Thoracic aorta (tissue), 2 donors: ENCODE measurements at regions not wholly inside any gene's neighbourhood (a gene's known extent, or its start where the extent isn't known, plus 50 kb on each side); places are given as distances from the start of the nearest gene placed in this dataset.
"Not testable (repeated sequence)": the region's sequence is repeated elsewhere in the genome, so short reads cannot be mapped to it uniquely, and the experiment has no call there.

Source experiments
- ATAC-seq: fragments of 150-250 bp; one replicate; pipeline ENCODE4 v1.8.0; 2017; ENCODE audit warnings: low read depth; ENCODE audit not compliant: insufficient number of reproducible peaks, low FRiP score
- DNase-seq: peaks from one replicate; pipeline ENCODE4 v3.0.0-alpha.2; 2020; ENCODE audit warnings: low spot score
- H3K27ac ChIP-seq, 2 donors: fragments of 200-600 bp; sonication (generic); 1 replicate in 1 of 2; 2 replicates in 1 of 2; pipeline ENCODE4 v1.5.1; 2016; ENCODE audit warnings: mild to moderate bottlenecking in 2 of 2, moderate library complexity in 2 of 2
- H3K27me3 ChIP-seq: fragments of 200-600 bp; sonication (generic); replicated peaks from 2 replicates; pipeline ENCODE4 v1.6.0; 2016; ENCODE audit warnings: mild to moderate bottlenecking; ENCODE audit not compliant: insufficient read depth
- H3K36me3 ChIP-seq: fragments of 200-600 bp; sonication (generic); one replicate; pipeline ENCODE4 v1.5.1; 2016
- H3K4me1 ChIP-seq, 2 donors: fragments of 200-600 bp; sonication (generic); 1 replicate in 1 of 2; 2 replicates in 1 of 2; pipeline versions ENCODE4 v1.5.1 to v1.6.0; 2016; ENCODE audit warnings: low read depth in 2 of 2, mild to moderate bottlenecking in 1 of 2; ENCODE audit not compliant: control insufficient read depth in 1 of 2
- H3K4me3 ChIP-seq: fragments of 200-600 bp; sonication (generic); 2 replicates; pipeline ENCODE4 v1.5.1; 2016; ENCODE audit warnings: mild to moderate bottlenecking
- H3K9me3 ChIP-seq: fragments of 200-600 bp; sonication (generic); 2 replicates; pipeline ENCODE4 v1.5.1; 2016
- TF ChIP-seq, protein P1 (sequence below): fragments of 200-600 bp; sonication (generic); IDR thresholded peaks from one replicate; pipeline ENCODE4 v1.5.1; 2019; ENCODE audit warnings: antibody characterized with exemption

DNA sequence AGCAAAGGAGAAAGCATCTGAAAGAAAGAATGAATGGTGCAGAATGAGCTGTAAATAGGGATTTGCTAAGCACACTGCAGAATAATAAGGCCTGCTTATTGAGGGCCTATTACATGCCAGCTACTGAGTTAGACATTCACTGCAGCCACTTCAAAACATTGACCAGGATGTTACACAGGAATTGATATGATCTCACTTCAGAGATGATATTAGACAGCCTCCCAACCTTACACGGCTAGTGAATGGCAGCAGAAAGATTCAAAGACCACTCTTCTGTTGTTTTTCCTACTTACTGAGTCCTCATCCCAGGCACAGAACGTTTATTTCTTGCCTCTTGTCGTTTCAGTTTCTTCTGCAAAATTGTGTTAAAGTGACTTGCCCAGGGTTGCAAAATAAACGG, 1209.9 kb upstream of the WWC1 start:
- ATAC-seq = no peak
- TF ChIP-seq, protein P1, sequence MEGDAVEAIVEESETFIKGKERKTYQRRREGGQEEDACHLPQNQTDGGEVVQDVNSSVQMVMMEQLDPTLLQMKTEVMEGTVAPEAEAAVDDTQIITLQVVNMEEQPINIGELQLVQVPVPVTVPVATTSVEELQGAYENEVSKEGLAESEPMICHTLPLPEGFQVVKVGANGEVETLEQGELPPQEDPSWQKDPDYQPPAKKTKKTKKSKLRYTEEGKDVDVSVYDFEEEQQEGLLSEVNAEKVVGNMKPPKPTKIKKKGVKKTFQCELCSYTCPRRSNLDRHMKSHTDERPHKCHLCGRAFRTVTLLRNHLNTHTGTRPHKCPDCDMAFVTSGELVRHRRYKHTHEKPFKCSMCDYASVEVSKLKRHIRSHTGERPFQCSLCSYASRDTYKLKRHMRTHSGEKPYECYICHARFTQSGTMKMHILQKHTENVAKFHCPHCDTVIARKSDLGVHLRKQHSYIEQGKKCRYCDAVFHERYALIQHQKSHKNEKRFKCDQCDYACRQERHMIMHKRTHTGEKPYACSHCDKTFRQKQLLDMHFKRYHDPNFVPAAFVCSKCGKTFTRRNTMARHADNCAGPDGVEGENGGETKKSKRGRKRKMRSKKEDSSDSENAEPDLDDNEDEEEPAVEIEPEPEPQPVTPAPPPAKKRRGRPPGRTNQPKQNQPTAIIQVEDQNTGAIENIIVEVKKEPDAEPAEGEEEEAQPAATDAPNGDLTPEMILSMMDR = no peak

DNA sequence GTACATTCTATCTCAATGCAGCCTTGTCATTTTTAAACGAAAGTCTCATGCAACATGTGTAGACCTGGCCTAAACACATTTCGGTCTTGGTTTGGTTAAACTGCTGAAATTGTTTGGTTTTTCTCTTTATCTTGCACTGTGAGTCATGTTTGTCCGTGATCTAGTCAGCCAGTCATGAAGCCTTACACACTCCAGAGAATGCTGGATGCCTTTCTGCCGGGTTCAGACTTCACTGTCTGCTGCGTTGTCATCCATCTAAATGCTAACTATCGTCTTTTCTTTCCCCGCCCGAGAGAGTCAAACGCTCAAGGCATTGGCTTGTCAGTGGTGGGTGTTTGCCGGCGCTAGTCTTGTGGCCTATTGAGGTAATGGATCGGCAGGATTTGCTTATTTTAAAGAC, 1194.6 kb upstream of the WWC1 start:
- TF ChIP-seq, protein P1 = no peak
- ATAC-seq = no peak
- no peaks in the 10 kb centered on the region for H3K27me3 ChIP-seq
- H3K27ac ChIP-seq = no peak overlapping the region
- H3K4me1 ChIP-seq = no peaks in the 10 kb centered on the region
- H3K4me3 ChIP-seq = no peak overlapping the region
- H3K36me3 ChIP-seq = no peaks in the 10 kb centered on the region
- no peaks in the 10 kb centered on the region for H3K9me3 ChIP-seq
- DNase-seq = no peak

More for the DNA sequence above, 1209.9 kb upstream of the WWC1 start:
- Histone ChIP-seq H3K4me3 (no peak overlapping the region), H3K4me1 (no peaks in the 10 kb centered on the region), H3K9me3 (no peaks in the 10 kb centered on the region), H3K27ac (no peak overlapping the region), H3K27me3 (no peaks in the 10 kb centered on the region), H3K36me3 (no peaks in the 10 kb centered on the region)
- no peak for DNase-seq

DNA sequence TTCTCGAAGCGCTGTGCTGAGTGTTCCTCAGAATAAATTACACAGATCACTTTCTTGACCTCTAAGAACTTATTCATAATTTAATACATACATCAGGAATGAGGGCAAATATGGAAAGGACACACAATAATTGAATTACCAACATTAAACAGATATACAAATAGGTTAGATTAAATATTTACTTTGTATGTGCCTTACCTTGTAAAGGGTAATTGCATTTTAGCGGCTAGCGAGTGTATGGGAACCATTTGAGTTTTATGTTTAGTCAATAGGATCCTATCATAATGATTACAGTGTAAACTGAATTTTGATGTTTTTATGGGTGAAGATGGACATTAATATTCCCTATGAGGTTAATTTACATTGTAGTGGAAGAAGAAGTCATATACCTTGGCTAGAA, 1187.1 kb upstream of the WWC1 start:
- Histone ChIP-seq H3K4me1 (no peaks in the 10 kb centered on the region), H3K27ac (no peak overlapping the region), H3K27me3 (no peaks in the 10 kb centered on the region), H3K9me3 (no peaks in the 10 kb centered on the region), H3K36me3 (no peaks in the 10 kb centered on the region), H3K4me3 (no peak overlapping the region)
- ATAC-seq (no peak), DNase-seq (no peak)
- TF ChIP-seq, protein P1 = no peak

DNA sequence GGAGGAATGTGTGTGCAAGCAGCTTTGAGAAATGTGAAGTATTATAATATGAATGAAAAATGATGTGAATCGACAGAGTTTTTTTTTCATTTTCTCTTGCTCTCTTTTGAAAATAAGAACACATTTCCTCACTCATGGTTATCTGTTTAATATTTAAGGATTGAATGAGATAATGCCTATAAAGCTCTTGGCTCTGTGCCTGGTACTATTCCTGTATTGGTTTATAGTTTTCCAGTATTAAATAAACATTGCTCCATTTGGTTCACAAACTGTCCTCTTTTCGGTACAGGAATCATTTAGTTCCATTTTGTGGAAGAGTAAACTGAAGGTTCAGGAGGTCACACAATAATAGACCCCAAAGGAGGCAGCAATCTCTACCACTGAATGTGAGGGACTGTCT, 1185.5 kb upstream of the WWC1 start:
- H3K4me3 ChIP-seq = no peak overlapping the region
- TF ChIP-seq, protein P1 = no peak
- H3K27ac ChIP-seq = no peak overlapping the region
- ATAC-seq (no peak), DNase-seq (no peak)
- no peaks in the 10 kb centered on the region for H3K27me3 ChIP-seq
- no peaks in the 10 kb centered on the region for H3K9me3 ChIP-seq
- H3K4me1 ChIP-seq = no peaks in the 10 kb centered on the region
- no peaks in the 10 kb centered on the region for H3K36me3 ChIP-seq

DNA sequence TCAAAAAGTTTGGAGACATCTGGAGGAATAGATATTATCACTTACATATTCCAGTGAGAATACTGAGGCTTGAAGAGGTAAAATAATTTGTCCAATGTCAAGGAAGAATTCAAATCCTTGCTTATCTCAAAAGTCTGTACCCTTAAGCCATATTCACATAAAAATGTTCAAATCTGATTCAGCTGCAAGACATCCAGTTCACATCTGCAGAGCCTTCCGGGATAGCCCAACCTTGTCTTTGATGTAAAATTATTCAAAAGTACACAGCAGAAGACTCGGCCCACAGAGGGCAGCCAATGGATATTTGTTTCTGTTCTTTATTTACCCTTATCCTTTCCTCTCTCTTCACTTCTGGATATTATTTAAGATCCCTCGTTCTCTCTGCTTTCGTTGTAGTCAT, 1183.8 kb upstream of the WWC1 start:
- no peaks in the 10 kb centered on the region for H3K9me3 ChIP-seq
- DNase-seq = no peak
- no peaks in the 10 kb centered on the region for H3K27me3 ChIP-seq
- H3K36me3 ChIP-seq = no peaks in the 10 kb centered on the region
- no peaks in the 10 kb centered on the region for H3K4me1 ChIP-seq
- TF ChIP-seq, protein P1 = no peak
- no peak overlapping the region for H3K4me3 ChIP-seq
- no peak overlapping the region for H3K27ac ChIP-seq
- ATAC-seq = no peak

DNA sequence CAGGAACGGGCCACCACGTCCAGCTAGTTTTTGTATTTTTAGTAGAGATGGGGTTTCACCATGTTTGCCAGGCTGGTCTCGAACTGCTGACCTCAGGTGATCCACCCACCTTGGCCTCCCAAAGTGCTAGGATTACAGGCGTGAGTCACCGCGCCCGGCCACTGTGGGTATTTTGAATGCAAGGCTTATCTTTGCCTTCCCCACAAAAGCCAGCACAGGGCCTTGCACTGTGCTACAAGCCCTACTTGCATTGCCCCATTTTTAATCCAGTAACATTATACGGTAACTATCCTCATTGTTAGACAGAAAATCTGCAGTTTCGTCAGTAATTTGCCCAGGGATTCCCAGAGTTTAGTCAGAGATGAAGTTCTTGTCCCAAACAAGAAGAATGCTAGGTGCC, 1183.2 kb upstream of the WWC1 start:
- H3K27ac ChIP-seq, DNase-seq, H3K4me3 ChIP-seq, H3K4me1 ChIP-seq, ATAC-seq, H3K27me3 ChIP-seq, H3K9me3 ChIP-seq, H3K36me3 ChIP-seq: not testable (repeated sequence)
